ENCODE measurements at regions not wholly inside any gene's neighbourhood (a gene's known extent, or its start where the extent isn't known, plus 50 kb on each side); places are given as distances from the start of the nearest gene placed in this dataset.

- no peak for TF ChIP-seq PBX3 (IDR thresholded peaks at IDR 0.05)
- TF ChIP-seq CTCF (IDR thresholded peaks at IDR 0.05) = no peak
Measured at GRCh38 chr1:42013881-42014470, 95.3 kb upstream of the HIVEP3 start.
